ENCODE measurements at regions not wholly inside any gene's neighbourhood (a gene's known extent, or its start where the extent isn't known, plus 50 kb on each side); places are given as distances from the start of the nearest gene placed in this dataset. TPM values are rescaled to one million over a fixed set of nuclear protein-coding genes. Genes with fewer than 3 reads are reported as not detected.

Small RNAs in the stretch of these regions (microRNA-seq; reads per million reads assigned to microRNA genes)
- not detected for gene MIR4460 (ENCODE audit: borderline number of aligned reads)
